ENCODE measurements at regions not wholly inside any gene's neighbourhood (a gene's known extent, or its start where the extent isn't known, plus 50 kb on each side); places are given as distances from the start of the nearest gene placed in this dataset.
"Not testable (repeated sequence)": the region's sequence is repeated elsewhere in the genome, so short reads cannot be mapped to it uniquely, and the experiment has no call there.

GRCh38 chr4:97412331-97412730 is 730.9 kb downstream of the STPG2 start:
- Histone ChIP-seq H3K36me3 (no peaks in the 10 kb centered on the region), H3K4me3 (no peak overlapping the region), H3K4me1 (no peaks in the 10 kb centered on the region), H3K27ac (no peak overlapping the region), H3K27me3 (no peaks in the 10 kb centered on the region), H3K9me3 (no peaks in the 10 kb centered on the region)
- TF ChIP-seq CTCF (IDR thresholded peaks at IDR 0.05) (no peak), POLR2A (IDR thresholded peaks at IDR 0.05) (no peak)
- intact Hi-C loops (cut with DNase I; ENCODE audit: low total_unique reads), result no loop called here
- no peak for DNase-seq

DNA sequence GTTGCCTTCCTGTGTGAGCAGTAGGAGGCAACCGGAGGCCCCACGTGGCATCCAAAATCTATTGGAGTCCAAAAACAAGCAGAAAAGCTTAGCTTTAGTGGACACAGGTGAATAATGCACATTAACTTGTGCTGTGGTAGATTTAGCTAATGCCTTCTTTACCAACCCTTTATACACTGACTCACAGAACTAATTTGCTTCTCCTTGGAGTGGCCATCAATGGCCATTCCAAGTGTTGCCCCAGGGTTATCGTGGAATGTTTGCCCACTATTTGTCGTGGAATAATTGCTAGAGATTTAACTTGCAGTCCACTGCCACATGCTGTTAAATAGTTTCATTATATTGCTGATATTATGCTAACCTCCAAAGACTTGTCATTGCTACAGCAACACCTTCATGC is 729.1 kb downstream of the STPG2 start:
- H3K27me3 ChIP-seq, result no peaks in the 10 kb centered on the region
- no peaks in the 10 kb centered on the region for H3K9me3 ChIP-seq
- DNase-seq, result no peak
- H3K27ac ChIP-seq, result no peak overlapping the region
- TF ChIP-seq CTCF (IDR thresholded peaks at IDR 0.05), result no peak
- no peak for TF ChIP-seq POLR2A (IDR thresholded peaks at IDR 0.05)
- no peaks in the 10 kb centered on the region for H3K36me3 ChIP-seq
- intact Hi-C loops (cut with DNase I; ENCODE audit: low total_unique reads), result no loop called here
- H3K4me1 ChIP-seq, result no peaks in the 10 kb centered on the region
- H3K4me3 ChIP-seq, result no peak overlapping the region

GRCh38 chr4:97432551-97432950 is 710.7 kb downstream of the STPG2 start:
- intact Hi-C loops (cut with DNase I; ENCODE audit: low total_unique reads), result no loop called here
- TF ChIP-seq POLR2A (IDR thresholded peaks at IDR 0.05) (no peak), CTCF (IDR thresholded peaks at IDR 0.05) (no peak)
- no peak for DNase-seq
- no peaks in the 10 kb centered on the region for H3K9me3 ChIP-seq
- H3K36me3 ChIP-seq, result no peaks in the 10 kb centered on the region
- H3K4me1 ChIP-seq, result no peaks in the 10 kb centered on the region
- no peaks in the 10 kb centered on the region for H3K27me3 ChIP-seq
- no peak overlapping the region for H3K4me3 ChIP-seq
- no peak overlapping the region for H3K27ac ChIP-seq

GRCh38 chr4:97437998-97438705 is 705.1 kb downstream of the STPG2 start:
- intact Hi-C loops (cut with DNase I; ENCODE audit: low total_unique reads); H3K4me1 ChIP-seq; H3K36me3 ChIP-seq; H3K4me3 ChIP-seq; H3K27ac ChIP-seq; H3K9me3 ChIP-seq; DNase-seq; H3K27me3 ChIP-seq: not testable (repeated sequence)

DNA sequence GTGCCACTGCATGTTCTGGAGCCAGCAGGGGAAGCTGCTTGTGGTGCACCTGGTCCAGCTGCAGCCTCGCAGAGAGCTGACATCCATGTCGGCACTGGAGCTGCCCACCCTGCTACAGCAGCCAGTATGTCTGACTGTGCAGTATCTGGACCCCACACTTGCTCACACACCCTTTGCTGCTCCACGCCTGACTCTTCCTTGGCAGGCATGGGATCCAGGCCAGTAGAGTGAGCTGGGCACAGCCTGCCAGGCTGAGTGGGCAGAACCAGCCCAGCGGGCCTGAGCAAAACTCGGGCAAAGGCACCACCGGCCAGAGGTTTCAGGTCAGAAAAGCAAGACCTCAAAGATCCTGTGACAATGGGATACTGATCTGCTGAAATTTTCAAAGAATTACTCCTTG is 690.1 kb downstream of the STPG2 start:
- Histone ChIP-seq H3K4me3 (no peak overlapping the region), H3K9me3 (no peaks in the 10 kb centered on the region), H3K27me3 (no peaks in the 10 kb centered on the region), H3K27ac (no peak overlapping the region), H3K4me1 (no peaks in the 10 kb centered on the region), H3K36me3 (no peaks in the 10 kb centered on the region)
- TF ChIP-seq CTCF (IDR thresholded peaks at IDR 0.05), result no peak
- TF ChIP-seq POLR2A (IDR thresholded peaks at IDR 0.05), result no peak
- no peak for DNase-seq
- intact Hi-C loops (cut with DNase I; ENCODE audit: low total_unique reads), result no loop called here

DNA sequence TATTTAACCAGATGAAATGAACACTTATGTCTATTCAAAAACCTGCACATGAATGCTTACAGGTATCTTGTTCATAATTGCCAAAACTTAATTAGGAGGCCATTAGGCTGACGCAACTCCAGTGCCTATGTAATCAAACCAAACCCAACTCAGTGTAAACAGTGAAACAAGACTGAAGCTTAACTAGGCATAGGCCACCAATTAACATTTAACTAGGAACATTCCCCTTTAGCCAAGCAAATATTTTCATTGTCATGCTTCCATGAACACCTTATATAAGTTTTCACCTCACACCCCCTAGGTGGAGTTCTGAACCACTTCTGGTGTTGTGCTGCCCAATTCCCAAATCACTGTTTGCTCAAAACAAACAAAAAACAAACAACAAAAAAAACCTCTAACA is 686.0 kb downstream of the STPG2 start:
- Histone ChIP-seq H3K9me3 (no peaks in the 10 kb centered on the region), H3K4me1 (no peaks in the 10 kb centered on the region), H3K27ac (no peak overlapping the region), H3K27me3 (no peaks in the 10 kb centered on the region), H3K36me3 (no peaks in the 10 kb centered on the region), H3K4me3 (no peak overlapping the region)
- intact Hi-C loops (cut with DNase I; ENCODE audit: low total_unique reads), result no loop called here
- DNase-seq, result no peak
- TF ChIP-seq CTCF (IDR thresholded peaks at IDR 0.05) (no peak), POLR2A (IDR thresholded peaks at IDR 0.05) (no peak)
